Stimulated activated CD4-positive, alpha-beta T cell treated with anti-CD3 and anti-CD28 coated beads, Interleukin-12 subunit alpha, Interleukin-12 subunit beta, amount 100 ng/mL, for 24 hours (primary cell): ENCODE measurements at regions not wholly inside any gene's neighbourhood (a gene's known extent, or its start where the extent isn't known, plus 50 kb on each side); places are given as distances from the start of the nearest gene placed in this dataset.
"Not testable (repeated sequence)": the region's sequence is repeated elsewhere in the genome, so short reads cannot be mapped to it uniquely, and the experiment has no call there.

Source experiments
- DNase-seq, 2 experiments: peaks; one replicate each; pipeline ENCODE4 v3.0.0-alpha.2; 2020; ENCODE audit warnings: low read depth in 2 of 2

DNA sequence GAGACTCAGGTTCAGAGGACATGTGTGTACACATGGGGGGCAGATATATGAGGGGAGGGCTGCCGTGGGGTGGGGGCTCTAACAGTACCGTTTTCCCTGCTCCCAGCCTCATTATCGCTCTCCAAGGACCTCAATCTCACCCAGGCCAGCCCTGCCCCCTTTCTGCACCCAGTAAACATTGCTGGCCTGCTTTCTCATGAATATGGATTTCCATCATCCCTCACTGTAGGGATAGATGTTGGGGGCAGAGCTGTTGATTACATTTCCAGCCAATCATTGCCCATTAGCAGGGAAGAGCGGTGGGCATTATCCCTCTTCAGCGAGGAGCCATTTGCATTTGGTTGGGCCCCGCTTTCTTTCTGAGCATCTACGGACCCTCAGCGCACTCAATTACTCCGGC, 273.8 kb downstream of the RPS6KC1 start:
- DNase-seq, result no peak

DNA sequence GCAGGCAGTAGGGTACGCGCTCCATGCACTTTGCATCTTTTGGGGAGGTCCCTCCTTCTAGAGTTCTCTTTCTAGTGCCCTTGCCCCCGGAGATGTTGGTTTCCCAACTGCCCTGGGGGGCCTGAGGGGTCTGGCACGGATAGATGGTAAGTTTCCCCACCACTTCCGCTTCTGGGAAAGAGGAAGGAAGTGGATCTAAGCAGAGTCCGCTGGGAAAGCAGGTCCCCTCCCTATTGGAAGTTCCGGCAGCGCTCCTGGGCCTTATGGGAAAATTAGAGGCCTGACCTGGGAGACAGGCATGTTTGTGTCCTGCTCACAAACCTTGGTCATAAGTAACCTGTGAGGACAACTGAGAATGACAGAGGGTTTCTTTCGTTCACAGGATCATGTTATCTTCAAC, 274.4 kb downstream of the RPS6KC1 start:
- DNase-seq, result no peak

DNA sequence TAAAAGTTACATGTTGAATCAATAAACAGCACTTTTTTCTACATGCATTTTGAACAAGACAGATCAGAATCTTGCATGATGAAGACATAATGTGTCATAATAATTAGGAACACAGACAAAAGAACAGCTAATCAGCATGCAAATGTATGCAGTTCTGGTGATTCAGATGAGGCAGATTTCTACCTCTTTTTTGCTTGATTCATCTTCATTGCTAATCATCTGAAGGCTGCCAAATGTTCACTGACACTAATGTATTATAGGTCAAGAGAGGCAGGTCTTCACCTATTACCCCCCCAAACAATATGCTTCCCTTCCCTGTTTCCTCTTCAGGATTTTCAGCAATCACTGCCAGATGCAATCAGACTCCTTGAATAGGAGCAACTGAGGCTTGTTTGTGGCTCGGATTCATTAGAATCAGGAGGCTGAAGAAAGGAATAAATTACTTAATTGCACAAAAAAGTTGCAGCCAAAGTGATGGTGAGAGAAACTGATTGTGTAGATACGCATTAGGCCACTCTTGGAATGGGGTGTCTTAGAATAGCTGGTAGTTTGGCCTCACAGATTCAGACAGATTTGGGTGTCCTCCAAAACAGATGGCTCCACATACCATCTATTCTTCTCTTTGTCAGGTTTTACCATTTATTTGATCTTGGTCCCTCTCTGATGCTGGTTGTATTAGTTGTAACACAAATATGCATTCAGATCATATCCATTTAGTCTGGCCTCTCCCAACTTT, 275.4 kb downstream of the RPS6KC1 start:
- no peak for DNase-seq

DNA sequence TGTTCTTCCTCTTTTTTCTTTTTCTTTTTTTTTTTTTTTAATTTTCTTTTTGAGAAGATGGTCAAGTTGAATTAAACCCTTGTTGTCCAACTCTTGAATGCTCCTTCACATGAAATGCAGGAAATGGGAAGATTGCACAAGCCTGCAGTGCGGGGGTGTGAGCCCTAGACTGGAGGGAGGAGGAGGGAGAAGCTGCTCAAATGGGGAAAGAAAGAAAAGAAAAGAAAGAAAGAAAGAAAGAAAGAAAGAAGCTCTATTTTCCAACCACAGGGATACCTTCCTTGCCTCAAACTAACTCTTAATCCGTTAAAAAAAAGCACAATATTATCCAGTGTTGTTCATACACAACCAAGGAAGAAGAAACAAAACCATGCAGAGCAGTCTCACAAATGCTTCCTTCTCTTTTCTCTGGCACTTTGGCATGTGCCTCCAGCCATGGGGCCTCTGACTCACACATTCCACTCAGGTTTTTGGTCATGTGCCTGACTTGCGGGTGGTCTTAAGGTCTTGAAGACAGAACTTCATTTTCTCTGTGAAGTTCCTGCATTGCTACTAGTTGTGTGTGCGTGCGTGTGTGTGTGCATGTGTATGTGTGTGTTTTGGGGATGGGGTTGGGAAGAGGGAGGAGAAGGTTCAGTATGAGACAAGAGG, 276.1 kb downstream of the RPS6KC1 start:
- no peak for DNase-seq

DNA sequence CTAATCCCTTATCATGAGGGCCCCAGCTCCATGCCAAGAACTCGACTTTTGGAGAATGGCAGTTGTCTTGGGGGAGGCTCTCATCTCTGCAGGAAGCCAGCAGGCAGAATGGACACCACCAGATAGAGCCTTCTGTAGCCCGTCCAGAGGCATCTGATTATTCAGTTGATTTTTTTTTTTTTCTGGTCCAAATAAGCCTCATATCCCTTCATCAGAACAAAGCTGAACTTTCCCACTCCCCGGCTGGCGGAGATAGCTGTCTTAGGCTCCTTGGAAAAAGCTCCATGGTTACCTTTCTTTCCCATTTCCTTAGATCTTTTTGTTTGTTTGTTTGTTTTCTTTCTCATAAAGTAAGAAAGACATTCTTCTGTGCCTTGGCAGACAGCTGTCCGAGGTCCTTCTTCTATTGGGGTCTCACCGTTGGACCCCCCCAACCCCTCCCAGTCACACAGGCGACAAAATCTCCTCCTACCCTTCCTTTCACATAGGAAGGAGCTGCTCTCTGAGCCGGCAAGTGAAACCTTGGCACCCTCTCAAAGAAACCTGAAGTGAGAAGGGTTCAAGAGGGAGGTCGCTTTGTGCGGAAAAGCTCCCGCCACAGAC, 278.5 kb downstream of the RPS6KC1 start:
- no peak for DNase-seq

DNA sequence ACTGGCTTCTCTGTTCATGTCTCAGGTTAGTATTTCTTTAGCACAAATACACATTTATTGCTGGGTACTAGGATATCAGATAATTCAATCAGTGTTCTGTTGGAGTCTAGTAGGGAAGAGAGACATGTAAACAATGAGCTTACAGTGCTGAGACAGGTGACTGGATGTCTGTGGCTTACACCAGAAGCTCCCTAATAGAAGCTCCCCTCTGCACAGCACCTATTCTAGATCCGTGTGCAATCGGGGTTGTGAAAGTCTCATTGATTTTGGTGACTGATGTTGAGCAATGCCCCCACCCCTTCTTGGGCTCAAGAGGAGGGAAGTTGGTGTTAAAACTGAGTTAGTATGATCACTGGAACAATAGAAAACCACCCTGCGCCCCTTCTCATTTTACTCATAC, 279.2 kb downstream of the RPS6KC1 start:
- DNase-seq, result no peak

DNA sequence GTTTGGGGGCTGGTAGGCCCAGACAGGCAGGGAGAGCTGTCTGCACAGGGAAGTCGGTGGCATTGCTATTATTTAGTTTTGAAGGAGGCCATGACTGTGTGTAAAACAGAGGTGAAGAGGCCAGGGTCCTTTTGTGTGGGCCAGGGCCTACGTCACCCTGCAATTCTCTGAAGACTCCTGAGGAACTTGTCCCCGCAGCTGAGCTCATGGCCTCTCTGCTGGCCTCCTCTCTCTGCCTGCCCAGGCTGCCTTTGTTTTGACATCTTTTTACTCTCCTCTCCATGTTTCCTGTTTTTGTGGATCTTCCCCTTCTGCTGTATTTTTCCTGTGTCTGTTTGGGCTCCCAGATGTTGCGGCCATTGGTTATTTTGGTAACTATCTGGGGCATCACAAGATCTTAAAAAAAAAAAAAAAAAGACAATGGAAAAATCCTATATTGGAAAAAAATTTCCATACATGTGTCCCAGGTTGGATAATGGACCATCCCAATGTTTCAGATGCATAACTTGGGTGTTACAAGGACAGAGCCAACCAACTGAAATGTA, 280.7 kb downstream of the RPS6KC1 start:
- DNase-seq, result no peak

DNA sequence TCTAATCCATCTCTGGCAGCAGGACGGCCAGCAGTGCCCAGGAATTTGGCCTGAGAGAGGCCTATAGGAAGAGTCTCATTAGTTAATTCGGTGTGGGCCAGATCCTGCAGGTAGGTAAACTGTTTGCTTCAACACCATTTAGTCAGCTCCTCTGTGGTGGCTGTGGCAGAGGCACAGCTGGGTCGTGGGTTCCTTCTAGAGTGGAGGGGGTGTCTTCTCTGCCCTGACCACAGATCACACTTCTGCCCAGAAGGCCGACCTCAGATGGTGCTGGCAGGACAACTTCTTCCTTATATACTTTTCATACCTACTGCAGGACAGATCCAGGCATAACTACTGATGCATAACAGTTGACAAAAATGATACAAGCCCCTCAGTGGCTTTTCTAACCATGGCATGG, 281.4 kb downstream of the RPS6KC1 start:
- DNase-seq, result no peak

DNA sequence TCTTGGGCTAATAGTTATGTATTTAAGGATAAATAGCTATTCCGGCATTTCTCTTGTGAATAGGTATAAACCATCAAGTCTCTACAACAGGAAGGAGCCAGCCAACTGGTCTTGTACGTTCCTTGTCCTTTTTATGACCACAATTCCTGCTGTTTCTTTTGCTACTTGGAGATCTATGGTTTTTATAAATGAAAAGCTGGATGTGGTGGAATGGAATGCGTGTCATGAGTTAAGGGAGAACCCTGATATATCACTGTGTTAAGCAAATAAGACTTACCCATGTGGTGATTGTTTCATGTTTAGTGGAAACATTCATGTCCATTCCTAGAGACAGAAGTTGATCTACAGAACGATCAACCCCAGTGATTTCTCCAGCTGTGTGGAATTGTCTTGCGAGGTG, 282.1 kb downstream of the RPS6KC1 start:
- DNase-seq, result no peak

DNA sequence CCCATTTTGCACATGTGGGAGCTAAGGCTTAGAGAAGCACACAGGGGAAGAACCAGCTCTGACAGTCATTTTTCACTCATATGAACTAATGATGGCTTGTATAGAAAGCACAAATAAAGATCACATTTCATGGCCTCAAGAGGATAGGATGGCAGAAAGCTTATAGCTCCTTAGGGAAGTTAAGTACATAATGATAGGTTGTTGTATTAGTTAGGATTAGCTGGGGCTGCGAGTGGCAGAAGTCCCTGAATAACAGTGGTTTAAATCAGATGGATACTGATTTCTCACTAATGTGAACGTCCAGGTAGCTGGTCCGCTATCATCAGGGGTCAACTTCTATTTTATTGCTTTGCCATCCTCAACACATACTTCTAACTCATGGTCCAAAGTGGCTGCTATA, 284.0 kb downstream of the RPS6KC1 start:
- DNase-seq, result no peak

DNA sequence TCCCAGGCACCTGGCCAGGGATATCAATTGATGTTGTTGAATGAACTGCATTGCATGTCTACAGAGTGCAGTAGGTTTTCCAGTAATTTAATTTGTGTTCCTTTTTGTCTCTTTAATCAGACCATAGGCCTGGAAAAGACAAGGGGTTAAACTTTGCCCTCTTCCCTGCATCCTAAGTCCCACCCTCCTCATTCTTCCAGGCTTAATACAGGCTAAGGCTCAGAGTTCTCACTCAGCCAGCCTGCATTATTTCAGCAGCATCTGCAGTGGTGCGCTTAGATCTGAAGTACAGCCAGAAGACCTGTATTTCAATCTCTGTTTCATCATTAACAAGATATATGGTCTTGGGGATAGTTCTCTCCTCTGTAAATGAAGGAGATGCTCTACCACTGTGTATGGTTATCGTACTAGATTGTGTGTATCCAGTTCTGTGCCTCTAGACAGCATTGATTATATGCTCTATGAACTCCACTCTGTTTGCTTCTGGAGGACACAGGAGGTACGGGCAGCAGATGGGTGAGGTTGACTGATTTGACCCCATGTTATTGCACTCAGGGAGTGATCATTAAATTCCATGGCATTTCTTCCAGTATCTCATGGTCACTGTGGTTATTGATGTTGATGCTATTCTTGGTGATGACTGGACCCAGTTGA, 286.1 kb downstream of the RPS6KC1 start:
- DNase-seq, result no peak

DNA sequence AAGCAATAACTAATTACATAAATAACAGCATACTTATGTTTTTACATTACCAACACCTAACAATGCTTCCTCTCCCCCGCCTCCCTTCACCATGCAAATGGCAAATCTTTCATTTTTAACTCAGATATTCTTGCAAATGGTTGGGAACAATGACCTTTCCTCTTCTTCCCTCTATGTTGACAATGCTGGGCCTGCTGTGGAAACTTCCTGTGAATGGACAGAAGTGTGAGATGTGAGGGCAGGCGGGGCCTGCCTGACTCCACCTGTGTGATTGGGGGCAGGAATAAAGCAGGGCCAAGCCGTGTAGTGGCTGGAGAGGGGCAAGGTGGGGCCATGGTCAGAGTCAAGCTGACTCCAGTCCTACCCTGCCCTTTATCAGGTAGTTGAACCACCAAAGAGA, 289.6 kb downstream of the RPS6KC1 start:
- DNase-seq, result no peak

DNA sequence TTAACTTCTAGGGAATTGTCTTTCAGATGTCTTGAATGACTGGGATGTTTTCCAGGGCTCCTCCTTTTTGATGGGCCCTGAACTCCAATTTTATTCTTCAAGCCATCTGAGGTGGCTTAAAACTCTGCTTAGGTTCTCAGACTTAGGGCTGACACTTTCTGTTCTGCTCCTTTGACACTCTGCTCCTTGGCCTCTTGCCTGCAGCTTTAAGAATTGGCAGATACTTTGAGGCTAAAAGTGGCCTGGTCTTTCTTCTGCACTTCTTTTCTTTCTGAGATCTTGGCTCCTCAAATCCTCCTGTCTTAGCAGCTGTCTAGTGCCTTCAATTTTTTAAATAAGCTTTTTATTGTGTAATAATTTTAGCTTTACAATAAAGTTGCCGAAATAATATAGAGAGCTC, 294.6 kb downstream of the RPS6KC1 start:
- no peak for DNase-seq

DNA sequence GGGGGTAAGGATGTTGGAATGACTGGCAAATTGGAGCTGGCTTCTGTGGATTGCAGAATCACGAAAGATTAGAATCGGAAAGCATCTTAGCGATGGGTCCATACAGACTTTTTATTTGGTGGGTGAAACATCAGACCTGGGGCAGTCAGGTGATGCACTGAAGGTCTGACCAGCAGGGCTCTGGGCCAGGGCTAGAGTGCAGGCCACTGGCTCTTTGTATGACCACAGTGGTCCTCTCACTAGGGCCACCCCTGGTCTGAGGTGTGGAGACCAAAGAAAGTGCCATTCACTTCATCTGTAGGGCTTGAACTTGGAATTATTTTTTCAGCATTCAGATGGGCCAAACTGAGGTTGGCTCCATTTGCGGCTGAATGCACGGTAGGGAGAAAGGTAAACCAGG, 306.4 kb downstream of the RPS6KC1 start:
- DNase-seq, result no peak

DNA sequence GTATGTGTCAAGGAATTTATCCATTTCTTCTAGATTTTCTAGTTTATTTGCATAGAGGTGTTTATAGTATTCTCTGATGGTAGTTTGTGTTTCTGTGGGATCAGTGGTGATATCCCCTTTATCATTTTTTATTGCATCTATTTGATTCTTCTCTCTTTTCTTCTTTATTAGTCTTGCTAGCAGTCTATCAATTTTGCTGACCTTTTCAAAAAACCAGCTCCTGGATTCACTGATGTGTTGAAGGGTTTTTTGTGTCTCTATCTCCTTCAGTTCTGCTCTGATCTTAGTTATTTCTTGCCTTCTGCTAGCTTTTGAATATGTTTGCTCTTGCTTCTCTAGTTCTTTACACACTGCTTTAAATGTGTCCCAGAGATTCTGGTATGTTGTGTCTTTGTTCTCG, 307.3 kb downstream of the RPS6KC1 start:
- not testable (repeated sequence) for DNase-seq

DNA sequence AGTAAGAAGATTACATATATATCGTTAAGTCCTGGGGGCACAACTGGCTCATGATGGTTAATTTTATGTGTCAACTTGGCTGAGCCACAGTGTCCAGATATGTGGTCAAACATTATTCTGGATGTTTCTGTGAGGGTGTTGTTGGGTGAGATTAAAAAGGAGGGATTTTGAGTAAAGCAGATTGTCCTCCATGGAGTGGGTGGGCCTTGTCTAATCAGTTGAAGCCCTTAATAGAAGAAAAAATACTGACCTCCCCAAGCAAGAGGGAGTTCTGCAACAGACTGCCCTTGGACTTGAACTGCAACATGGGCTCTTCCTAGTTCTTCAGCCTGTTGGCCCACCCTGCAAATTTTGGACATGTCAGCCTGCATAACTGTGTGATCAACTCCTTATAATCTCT, 311.6 kb downstream of the RPS6KC1 start:
- no peak for DNase-seq

DNA sequence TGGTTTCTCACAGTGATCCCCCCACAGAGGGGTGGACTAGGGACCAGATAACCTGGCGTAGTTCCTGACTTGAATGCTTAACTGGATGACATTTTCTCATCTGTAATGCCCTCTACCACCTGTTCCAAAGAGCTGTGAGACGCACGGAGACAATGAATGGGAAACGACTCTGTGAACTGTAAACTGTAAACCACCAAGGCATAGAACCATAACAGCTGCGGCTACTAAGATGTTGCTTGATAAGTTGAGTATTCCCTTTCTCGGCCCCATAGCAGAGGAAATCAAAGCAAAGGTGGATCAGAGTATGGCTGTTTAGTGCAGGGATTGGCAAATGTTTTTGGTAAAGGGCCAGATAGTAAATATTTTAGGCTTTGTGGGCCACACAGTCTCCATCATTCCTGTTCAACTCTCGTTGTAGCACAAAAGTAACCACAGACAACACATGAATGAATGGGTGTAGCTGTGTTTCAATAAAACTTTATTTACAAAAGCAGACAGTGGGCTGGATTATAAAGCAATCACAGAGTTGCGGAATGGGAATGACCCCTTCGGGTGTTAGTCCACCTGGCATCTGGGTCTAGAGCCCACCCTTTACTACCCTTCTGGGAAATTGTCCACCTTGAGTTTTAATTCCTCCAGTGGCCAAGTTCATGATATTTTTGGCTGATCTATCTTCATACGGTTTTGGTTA, 315.2 kb downstream of the RPS6KC1 start:
- DNase-seq, result no peak

DNA sequence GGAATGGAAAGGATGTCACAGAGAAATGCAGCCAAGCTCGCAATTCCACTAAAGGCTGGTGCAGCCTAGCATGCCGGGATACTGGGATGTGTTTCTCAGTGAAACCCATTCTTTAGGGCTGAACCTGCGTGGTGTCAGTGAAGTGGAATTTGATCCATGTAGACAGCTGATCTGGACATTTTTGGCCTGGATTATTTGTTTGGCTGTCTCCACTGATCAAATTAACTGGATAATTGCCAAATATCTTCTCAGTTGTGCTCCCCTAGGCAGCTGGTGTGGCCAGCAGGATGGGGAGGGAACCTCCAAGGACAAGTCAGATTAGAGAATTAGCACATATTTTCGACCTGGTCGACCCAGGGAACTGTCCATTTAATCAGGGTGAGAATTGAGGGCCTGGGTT, 318.4 kb downstream of the RPS6KC1 start:
- no peak for DNase-seq

DNA sequence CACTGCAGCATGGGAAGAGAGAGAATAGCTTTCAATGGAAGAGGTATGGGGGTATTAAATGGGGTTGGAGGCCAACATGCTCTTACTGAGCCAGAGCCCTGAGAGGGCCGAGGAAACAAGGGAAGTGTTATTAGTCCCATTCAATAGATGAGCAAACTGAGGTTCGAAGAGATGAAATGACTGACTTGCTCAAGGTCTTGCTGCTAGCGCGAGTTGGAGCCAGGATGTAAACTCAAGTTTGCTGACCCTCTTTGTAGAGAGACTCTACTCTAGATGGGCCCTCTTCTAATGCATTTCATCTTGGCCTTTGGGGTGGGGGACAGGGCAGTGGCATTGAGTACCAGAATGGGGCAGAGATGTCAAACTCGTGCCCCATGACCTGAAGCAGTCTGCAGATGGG, 319.5 kb downstream of the RPS6KC1 start:
- no peak for DNase-seq

DNA sequence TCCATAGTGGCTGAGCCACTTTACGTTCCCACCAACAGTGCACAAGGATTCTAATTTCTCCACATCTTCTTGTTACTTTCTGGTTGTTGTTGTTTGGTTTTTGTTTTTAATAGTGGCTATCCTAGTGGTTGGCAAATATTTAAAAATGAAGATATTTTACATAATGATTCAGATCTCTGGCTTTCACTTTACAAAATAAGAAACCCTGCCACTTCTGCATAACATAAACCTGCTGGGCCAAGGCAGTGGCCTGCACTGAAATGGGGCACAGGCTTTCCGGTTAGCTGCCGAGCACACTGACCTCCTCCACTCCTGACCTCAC, 320.4 kb downstream of the RPS6KC1 start:
- no peak for DNase-seq

DNA sequence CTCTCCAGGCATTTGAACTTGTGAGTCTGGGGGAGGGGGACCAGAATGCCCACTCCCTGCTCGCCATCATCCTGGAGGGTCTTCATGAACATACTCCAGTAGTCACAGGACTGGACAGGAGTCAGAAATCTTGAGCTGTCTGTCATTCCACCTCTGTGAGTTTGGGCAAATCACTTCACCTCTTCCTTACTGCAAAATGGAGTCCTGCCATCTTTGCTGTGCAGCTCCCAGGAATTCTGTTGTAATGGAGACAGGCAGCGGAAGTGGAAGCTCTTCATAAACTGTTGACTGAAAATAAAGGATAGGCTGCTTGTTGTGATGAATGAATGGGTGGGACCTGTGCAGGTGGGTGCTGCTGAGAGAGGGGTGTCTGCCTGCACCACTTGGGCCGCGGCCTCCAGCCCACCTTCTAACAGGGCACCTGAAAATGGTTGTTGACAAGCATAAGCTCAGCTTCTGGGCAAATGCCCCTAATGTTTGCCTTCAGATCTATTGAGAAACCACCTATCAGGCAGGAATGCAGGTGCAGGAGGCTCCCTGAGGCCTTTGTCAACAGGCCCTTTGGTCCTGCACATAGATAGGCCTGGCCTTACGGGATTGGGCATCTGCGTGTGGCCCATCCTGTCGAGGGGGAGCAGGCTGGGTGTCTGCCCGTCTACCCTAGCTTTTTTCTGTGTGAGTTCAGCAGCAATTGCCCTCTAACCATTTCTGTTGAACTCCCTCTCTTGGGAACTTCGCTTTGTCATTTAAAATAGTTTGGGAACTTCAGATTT, 321.0 kb downstream of the RPS6KC1 start:
- no peak for DNase-seq
